Memory B cell (primary cell): ENCODE measurements at regions not wholly inside any gene's neighbourhood (a gene's known extent, or its start where the extent isn't known, plus 50 kb on each side); places are given as distances from the start of the nearest gene placed in this dataset.

Experiments used
- ATAC-seq: fragments of 150-1000 bp; cut with Tn5 transposase; 2 replicates; pipeline ENCODE4 v1.10.0; 2021; ENCODE audit warnings: low read depth, mild to moderate bottlenecking, moderate library complexity
- DNase-seq, 2 donors: peaks; one replicate each; pipeline ENCODE4 v3.0.0; 2022; ENCODE audit warnings: low spot score in 2 of 2
- H3K27ac Mint-ChIP-seq: one replicate; pipeline ENCODE4 v1.8.0; 2022; ENCODE audit warnings: mild to moderate bottlenecking, moderate library complexity, mixed read lengths
- H3K27me3 Mint-ChIP-seq: one replicate; pipeline ENCODE4 v1.8.0; 2022; ENCODE audit warnings: mixed read lengths
- H3K36me3 Mint-ChIP-seq: one replicate; pipeline ENCODE4 v1.8.0; 2022; ENCODE audit warnings: mild to moderate bottlenecking, mixed read lengths
- H3K4me1 Mint-ChIP-seq: one replicate; pipeline ENCODE4 v1.8.0; 2022; ENCODE audit warnings: mixed read lengths
- H3K4me3 Mint-ChIP-seq: one replicate; pipeline ENCODE4 v1.8.0; 2022; ENCODE audit warnings: mild to moderate bottlenecking, moderate library complexity, mixed read lengths
- H3K9me3 Mint-ChIP-seq: one replicate; pipeline ENCODE4 v1.8.0; 2022; ENCODE audit warnings: mixed read lengths

DNA sequence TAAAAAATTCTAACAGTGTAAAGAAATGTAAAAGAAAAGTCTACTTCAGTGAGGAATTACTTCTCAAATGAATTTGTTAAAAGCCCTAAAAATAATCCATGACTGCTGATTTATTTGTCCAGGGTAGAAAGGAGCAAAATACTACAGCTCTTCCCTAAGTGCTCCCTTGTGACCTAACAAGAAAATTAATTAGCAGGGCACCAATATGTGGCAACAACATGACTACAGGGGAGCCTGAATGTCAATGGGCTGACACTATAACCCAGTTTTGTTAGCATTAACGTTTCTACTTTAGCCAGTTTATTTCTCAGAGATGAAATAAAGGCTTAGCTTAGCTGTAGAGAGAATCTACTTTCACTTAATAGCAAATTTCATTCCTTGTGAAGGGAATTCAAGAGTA, 918.9 kb upstream of the EPHA5 start:
- no peak for DNase-seq
- no peaks in the 10 kb centered on the region for H3K27me3 Mint-ChIP-seq
- H3K4me1 Mint-ChIP-seq = no peaks in the 10 kb centered on the region
- no peak overlapping the region for H3K4me3 Mint-ChIP-seq
- H3K27ac Mint-ChIP-seq = no peak overlapping the region
- ATAC-seq = no peak
- no peaks in the 10 kb centered on the region for H3K9me3 Mint-ChIP-seq
- no peaks in the 10 kb centered on the region for H3K36me3 Mint-ChIP-seq

DNA sequence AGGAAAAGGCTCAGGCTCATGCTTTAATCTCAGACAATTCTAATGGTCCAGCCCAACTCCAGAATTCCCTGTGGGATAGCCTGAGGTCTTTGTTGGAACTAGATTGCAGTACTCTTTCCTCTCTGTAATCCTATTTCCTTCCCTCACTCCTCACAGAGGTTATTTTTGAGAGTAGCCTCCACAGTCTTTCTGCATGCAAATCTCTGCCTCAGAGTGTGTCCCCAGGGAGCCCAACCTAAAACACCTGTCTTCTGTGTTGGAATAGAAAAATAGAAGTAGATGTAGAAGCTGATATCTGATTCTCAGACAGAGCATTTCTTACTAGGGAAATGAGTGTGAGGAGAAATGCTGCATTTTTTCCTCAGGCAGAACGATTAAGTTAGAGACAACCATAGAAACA, 915.5 kb upstream of the EPHA5 start:
- DNase-seq (no peak), ATAC-seq (no peak)
- H3K4me3 Mint-ChIP-seq = no peak overlapping the region
- no peaks in the 10 kb centered on the region for H3K9me3 Mint-ChIP-seq
- H3K27me3 Mint-ChIP-seq = no peaks in the 10 kb centered on the region
- H3K36me3 Mint-ChIP-seq = no peaks in the 10 kb centered on the region
- no peaks in the 10 kb centered on the region for H3K4me1 Mint-ChIP-seq
- no peak overlapping the region for H3K27ac Mint-ChIP-seq

DNA sequence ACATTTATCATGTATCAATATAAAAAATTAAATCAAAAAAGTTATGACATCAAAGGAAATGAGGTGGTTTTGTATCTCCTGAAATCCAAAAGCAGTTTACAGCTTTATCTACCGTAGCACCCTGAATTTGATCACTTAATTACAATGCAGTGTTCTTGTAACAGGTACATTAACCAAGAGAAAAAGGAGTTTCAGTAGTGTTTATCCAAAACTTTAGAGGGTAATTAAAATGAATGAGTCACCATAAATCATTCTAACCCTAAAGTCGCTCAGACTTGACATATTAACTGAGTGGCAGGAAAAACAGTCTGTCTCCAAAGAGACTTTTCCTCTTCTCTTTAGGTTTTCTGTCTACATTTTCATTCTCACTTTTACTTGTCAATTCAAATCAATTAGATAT, 907.6 kb upstream of the EPHA5 start:
- Mint-ChIP-seq H3K36me3 (no peaks in the 10 kb centered on the region), H3K9me3 (no peaks in the 10 kb centered on the region), H3K4me3 (no peak overlapping the region), H3K4me1 (no peaks in the 10 kb centered on the region), H3K27me3 (no peaks in the 10 kb centered on the region), H3K27ac (no peak overlapping the region)
- ATAC-seq = no peak
- no peak for DNase-seq

DNA sequence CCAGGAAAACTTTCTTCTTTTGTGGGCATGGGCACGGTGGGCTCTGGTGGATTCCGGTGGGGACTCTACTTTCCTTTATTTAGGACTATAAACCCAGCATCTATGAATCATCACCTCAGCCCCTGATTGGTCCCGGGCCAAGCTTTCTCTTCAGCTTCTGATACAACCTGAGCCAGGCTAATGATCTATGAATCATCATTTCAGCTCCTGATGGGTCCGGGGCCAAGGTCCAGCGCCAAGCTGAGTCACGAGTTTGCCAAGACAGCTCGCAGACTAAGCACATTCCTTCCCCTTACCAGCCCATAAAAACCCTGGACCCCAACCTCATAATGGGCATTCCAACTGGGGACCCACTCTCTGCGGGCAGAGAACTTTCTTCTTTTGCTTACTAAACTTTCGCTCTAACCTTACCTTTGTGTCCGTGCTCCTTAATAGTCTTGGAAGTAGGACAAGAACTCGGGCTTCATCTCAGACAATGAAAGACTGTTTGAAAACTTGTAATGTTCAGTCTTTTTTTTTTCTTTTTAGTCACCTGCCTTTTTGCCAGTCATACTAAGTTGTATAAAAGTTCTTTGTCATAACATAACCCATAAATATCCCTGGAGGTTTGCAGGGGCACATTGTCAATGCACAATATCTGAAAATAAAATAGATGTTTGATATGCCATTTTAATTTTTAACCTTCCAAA, 904.9 kb upstream of the EPHA5 start:
- H3K4me1 Mint-ChIP-seq = no peaks in the 10 kb centered on the region
- no peaks in the 10 kb centered on the region for H3K9me3 Mint-ChIP-seq
- H3K4me3 Mint-ChIP-seq = no peak overlapping the region
- DNase-seq = no peak
- no peaks in the 10 kb centered on the region for H3K36me3 Mint-ChIP-seq
- H3K27ac Mint-ChIP-seq = no peak overlapping the region
- H3K27me3 Mint-ChIP-seq = no peaks in the 10 kb centered on the region
- no peak for ATAC-seq

DNA sequence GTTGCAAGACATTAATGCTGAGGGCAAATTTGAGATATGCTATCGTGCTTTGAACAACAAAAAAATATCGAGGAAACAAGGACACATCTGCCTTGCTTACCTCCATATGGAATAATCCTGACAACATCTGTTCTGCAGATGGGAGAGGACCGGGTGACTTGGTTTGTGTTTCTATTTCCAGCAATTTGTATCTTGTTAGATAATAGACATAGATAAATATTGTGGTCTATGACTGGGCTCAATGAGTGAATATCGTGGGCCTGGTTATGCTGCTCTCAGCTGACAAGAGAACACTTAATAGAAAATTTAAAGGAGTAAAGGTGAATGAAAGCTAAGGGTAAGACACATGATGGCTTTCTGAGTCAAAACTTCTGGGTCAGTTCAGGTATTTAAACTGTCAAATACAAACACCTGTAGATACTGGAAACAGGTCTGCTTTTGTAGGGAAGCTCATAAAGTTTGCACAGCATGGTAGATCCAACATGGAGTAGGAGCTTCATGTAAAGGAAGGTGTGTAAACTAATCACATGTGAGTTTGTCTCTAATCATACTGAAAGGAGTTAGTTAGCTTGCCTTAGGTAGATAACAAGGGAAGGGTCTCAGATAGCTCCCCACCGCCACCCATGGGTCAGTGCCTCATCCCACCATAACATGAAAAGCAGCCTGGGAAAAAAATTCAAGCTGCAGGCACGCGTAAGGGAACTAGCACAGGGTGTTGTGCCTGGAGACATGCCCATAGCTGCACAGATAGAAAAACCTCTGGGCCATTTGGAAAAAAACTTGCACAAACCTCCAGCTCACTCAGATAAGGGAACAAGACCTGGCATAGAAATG, 904.1 kb upstream of the EPHA5 start:
- H3K27ac Mint-ChIP-seq = no peak overlapping the region
- H3K27me3 Mint-ChIP-seq = no peaks in the 10 kb centered on the region
- no peak overlapping the region for H3K4me3 Mint-ChIP-seq
- H3K36me3 Mint-ChIP-seq = no peaks in the 10 kb centered on the region
- H3K4me1 Mint-ChIP-seq = no peaks in the 10 kb centered on the region
- H3K9me3 Mint-ChIP-seq = no peaks in the 10 kb centered on the region
- DNase-seq (no peak), ATAC-seq (no peak)

DNA sequence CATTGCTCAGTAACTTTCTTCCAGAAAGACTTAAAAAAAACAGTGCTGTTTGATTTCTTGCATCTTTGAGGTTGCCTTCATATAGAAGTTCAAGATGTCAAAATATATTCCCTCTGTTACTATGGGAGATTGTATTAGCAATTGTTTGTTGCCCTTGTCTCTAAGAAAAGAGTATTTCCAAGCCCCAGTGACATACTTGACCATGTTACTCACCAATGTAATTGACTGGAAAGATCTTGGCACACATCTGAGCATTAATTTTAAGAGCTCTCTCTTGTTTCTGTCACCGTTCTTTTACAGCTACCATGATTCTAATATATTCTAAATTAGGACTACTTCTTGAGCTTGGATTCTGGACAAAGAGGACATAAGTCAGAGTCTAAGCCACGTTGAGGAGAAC, 902.7 kb upstream of the EPHA5 start:
- no peaks in the 10 kb centered on the region for H3K36me3 Mint-ChIP-seq
- H3K4me3 Mint-ChIP-seq = no peak overlapping the region
- no peak for ATAC-seq
- H3K27ac Mint-ChIP-seq = no peak overlapping the region
- no peak for DNase-seq
- no peaks in the 10 kb centered on the region for H3K4me1 Mint-ChIP-seq
- H3K27me3 Mint-ChIP-seq = no peaks in the 10 kb centered on the region
- peaks cover 2% of the 10 kb centered on the region for H3K9me3 Mint-ChIP-seq

DNA sequence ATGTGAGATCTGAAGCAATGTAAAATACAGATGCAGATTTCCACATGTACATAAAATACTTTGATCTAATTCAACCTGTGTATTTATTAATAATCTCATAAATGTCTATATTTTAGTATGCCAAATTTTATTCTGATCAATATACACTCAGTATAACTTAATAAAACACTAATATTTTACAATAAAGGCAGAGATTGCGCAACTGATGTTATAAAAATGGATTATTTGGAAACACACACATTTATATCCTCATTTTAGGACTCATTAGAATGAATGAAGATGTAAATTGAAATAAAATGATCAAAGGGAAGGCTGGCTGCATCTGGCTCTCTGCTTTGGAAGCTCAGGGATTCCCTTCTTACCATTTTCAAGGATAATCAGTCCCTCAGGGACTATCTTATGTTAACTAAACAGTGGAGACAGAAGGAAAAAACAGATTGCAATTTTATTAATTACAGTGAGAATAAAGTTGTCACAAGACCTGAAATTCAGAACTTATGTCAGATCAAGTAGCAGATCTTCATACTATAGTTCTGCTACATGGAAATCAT, 900.9 kb upstream of the EPHA5 start:
- Mint-ChIP-seq H3K4me1 (no peaks in the 10 kb centered on the region), H3K4me3 (no peak overlapping the region), H3K9me3 (peaks cover 2% of the 10 kb centered on the region), H3K27me3 (no peaks in the 10 kb centered on the region), H3K27ac (no peak overlapping the region), H3K36me3 (no peaks in the 10 kb centered on the region)
- no peak for ATAC-seq
- no peak for DNase-seq

DNA sequence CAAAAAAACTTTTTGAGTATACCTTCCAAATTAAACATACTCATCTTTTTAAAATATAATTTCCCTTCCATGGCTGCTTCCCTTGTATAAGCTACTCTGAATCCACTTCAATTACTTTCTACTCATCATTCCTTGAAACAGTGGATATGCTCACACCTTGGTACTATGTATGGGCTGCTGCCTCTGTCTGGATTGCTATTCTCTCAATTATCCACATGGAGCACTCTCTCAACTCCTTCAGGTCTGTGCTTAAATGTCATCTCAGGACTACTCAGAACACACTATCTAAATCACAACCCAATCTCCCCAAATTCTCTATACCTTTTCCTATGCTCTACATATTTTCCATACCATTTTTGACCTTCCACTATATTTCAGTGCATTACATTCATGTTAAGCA, 898.9 kb upstream of the EPHA5 start:
- no peaks in the 10 kb centered on the region for H3K36me3 Mint-ChIP-seq
- no peaks in the 10 kb centered on the region for H3K4me1 Mint-ChIP-seq
- DNase-seq (no peak), ATAC-seq (no peak)
- no peak overlapping the region for H3K27ac Mint-ChIP-seq
- no peaks in the 10 kb centered on the region for H3K27me3 Mint-ChIP-seq
- peaks cover 2% of the 10 kb centered on the region for H3K9me3 Mint-ChIP-seq
- no peak overlapping the region for H3K4me3 Mint-ChIP-seq

DNA sequence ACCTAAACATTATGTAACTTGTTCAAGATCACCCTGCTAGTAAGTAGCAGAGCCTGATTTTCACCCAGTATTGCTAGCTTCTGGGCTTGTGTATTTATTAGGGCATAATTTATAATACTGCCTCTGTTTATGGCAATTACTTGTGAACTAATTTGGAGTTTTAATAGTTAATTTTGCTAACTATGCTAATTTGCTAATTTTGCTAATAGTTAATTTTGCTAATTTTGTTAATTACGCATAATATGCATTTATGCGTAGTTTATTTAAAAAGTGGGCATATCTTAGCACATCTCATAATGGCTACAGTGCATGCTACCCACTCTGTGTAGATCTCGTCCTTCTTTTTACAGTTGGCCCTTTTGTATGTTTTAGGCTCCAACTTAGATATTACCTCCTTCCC, 898.1 kb upstream of the EPHA5 start:
- no peak for DNase-seq
- no peak overlapping the region for H3K4me3 Mint-ChIP-seq
- ATAC-seq = no peak
- H3K27me3 Mint-ChIP-seq = no peaks in the 10 kb centered on the region
- no peaks in the 10 kb centered on the region for H3K4me1 Mint-ChIP-seq
- no peak overlapping the region for H3K27ac Mint-ChIP-seq
- peaks cover 2% of the 10 kb centered on the region for H3K9me3 Mint-ChIP-seq
- H3K36me3 Mint-ChIP-seq = no peaks in the 10 kb centered on the region

DNA sequence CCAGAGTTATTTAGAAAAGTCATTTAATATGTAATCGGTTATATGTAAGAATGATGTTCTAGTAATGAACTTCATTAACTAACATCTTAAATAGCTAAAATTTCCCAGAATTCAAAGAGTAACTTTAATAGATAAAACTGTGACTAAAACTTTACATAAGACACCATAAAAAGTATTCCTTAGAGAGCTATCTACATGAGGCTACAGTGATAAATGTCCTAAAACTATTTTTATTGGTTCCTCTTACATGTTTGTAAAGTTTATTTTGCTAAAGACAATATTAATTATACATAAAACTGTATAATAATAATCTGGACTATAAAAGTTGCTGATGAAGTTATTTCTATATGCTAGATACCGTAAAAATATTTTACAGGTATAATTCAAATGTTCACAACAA, 897.7 kb upstream of the EPHA5 start:
- H3K36me3 Mint-ChIP-seq = no peaks in the 10 kb centered on the region
- ATAC-seq (no peak), DNase-seq (no peak)
- H3K27me3 Mint-ChIP-seq = no peaks in the 10 kb centered on the region
- no peak overlapping the region for H3K4me3 Mint-ChIP-seq
- no peak overlapping the region for H3K27ac Mint-ChIP-seq
- no peaks in the 10 kb centered on the region for H3K4me1 Mint-ChIP-seq
- H3K9me3 Mint-ChIP-seq = peaks cover 2% of the 10 kb centered on the region

DNA sequence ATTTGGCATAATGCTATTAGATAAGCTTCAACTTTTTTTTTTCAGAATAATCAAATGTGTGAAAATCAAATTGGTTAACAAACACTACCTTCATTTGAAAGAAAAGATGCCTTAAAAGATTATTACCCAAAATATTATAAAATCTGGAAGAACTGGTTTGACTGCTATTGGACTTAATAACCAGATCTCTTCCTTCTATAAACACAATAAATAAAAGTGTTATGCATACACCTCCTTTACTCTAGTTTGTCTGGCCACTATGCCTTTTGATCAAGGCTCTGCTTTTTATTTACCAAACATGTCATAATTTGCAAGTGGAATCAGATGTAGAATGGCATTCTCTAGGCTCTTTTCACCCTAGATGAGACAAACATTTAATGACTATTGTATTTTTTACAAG, 897.3 kb upstream of the EPHA5 start:
- ATAC-seq = no peak

DNA sequence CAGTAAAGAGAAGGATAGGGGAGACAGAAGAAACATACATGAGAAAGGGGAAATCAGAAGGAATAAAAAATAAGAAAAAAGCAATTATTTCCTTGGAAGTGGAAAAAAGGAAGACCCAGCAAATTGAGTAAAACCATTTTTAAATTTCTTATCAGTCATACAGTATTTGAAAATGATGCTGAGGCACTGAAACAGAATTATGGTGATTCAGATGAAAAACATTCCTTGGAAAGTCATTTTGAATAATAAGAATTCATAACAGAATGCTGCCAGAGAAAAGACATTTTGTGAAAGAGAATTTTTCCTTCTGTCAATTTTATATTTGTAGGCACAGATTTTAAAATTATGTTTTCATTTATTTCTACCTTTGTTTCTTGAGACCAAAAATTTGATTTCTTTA, 895.5 kb upstream of the EPHA5 start:
- Mint-ChIP-seq H3K4me3 (no peak overlapping the region), H3K27me3 (no peaks in the 10 kb centered on the region), H3K9me3 (peaks cover 2% of the 10 kb centered on the region), H3K27ac (no peak overlapping the region), H3K4me1 (no peaks in the 10 kb centered on the region), H3K36me3 (no peaks in the 10 kb centered on the region)
- ATAC-seq (no peak), DNase-seq (no peak)

More for the DNA sequence above, 897.3 kb upstream of the EPHA5 start:
- DNase-seq = no peak
- Mint-ChIP-seq H3K36me3 (no peaks in the 10 kb centered on the region), H3K4me1 (no peaks in the 10 kb centered on the region), H3K4me3 (no peak overlapping the region), H3K27me3 (no peaks in the 10 kb centered on the region), H3K27ac (no peak overlapping the region), H3K9me3 (peaks cover 2% of the 10 kb centered on the region)

DNA sequence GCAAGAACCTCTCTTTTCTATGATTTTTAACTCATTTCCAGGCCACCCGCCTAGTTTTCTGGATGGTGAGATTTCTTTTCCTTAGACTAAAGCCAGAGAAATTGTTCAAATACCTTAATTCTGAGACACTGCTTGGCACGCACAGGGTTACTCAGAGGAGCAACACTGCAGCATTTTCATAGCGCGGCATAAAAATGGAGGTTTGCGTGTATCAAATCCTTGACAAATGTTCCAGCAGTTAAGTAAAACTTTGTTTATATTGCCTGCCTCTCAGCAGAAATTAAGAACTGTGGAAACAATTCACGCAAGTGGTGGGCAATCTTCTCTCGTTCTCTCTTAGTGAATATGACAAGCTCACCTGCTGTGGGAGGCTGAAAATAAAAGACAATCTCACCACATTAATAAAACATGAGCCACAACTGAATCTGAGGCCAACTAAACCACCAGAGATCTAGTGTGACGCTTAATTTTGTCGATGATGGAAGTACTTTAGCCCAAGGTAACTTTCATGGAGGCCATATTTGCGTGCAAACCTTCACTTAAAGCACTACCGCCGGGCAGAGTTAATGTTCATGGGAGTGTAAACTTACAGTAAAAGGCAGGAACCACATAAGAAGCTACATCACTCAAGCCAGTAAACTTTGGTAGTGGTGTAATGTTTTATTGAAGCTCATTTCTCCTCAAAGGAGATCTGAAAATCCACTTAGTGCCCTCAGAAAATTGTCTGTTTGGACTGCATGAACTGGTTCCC, 894.8 kb upstream of the EPHA5 start:
- H3K27me3 Mint-ChIP-seq = no peaks in the 10 kb centered on the region
- ATAC-seq = no peak

DNA sequence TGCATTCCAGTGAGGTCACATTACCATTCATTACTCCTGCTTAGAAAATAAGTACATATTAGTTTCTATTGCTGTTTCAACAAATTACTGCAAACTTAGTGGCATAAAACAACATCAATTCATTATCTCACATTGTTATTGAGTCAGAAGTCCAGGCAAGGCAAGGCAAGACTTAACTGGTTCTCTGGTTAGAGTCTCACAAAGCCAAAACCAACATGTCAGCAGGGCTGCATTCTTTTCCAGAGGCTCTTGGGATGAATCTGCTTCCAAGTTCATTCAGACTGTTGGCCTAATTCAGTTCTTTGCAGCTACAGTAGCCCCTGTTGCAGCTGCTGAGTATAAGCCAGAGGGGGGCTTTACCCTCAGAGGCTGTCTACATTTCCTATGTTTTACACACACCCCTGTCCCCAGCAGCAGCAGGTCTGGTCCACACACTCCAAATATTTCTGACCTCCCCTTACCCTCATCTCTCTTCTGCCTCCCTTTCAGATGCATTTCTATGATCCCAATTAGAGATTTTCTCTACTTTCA, 892.1 kb upstream of the EPHA5 start:
- H3K27me3 Mint-ChIP-seq = no peaks in the 10 kb centered on the region
- H3K4me1 Mint-ChIP-seq = no peaks in the 10 kb centered on the region
- no peaks in the 10 kb centered on the region for H3K9me3 Mint-ChIP-seq
- no peak overlapping the region for H3K27ac Mint-ChIP-seq
- ATAC-seq (no peak), DNase-seq (no peak)
- H3K4me3 Mint-ChIP-seq = no peak overlapping the region
- H3K36me3 Mint-ChIP-seq = no peaks in the 10 kb centered on the region

More for the DNA sequence above, 894.8 kb upstream of the EPHA5 start:
- no peaks in the 10 kb centered on the region for H3K4me1 Mint-ChIP-seq
- no peak overlapping the region for H3K4me3 Mint-ChIP-seq
- no peak overlapping the region for H3K27ac Mint-ChIP-seq
- H3K36me3 Mint-ChIP-seq = no peaks in the 10 kb centered on the region
- H3K9me3 Mint-ChIP-seq = peaks cover 2% of the 10 kb centered on the region
- DNase-seq = no peak
